Heart left ventricle (tissue), 16 donors: ENCODE measurements at regions not wholly inside any gene's neighbourhood (a gene's known extent, or its start where the extent isn't known, plus 50 kb on each side); places are given as distances from the start of the nearest gene placed in this dataset.

Source experiments
- ATAC-seq, 4 donors: fragments of 200-7000 bp; cut with Tn5 transposase; one replicate each; pipeline ENCODE4 v1.9.1; 2020 to 2022; ENCODE audit warnings: moderate library complexity in 4 of 4, mild to moderate bottlenecking in 3 of 4, moderate number of reproducible peaks in 1 of 4
- DNase-seq, 5 donors: peaks; one replicate each; pipeline ENCODE4 v3.0.0-alpha.2; 2020
- H3K27ac ChIP-seq, 12 donors: fragments of 200-600 bp; sonication (generic) in 4 of 12; one replicate each; pipeline versions ENCODE4 v1.5.0 to v1.8.0; 2016 to 2022; ENCODE audit warnings: mild to moderate bottlenecking in 2 of 12
- H3K27me3 ChIP-seq, 9 donors: fragments of 200-600 bp; sonication (generic) in 2 of 9; one replicate each; pipeline versions ENCODE4 v1.5.1 to v1.8.0; 2016 to 2022; ENCODE audit warnings: mild to moderate bottlenecking in 3 of 9
- H3K36me3 ChIP-seq, 9 donors: fragments of 200-600 bp; sonication (generic) in 2 of 9; one replicate each; pipeline versions ENCODE4 v1.5.0 to v1.8.0; 2018 to 2022; ENCODE audit warnings: mild to moderate bottlenecking in 2 of 9
- H3K4me1 ChIP-seq, 12 donors: fragments of 200-600 bp; sonication (generic) in 4 of 12; one replicate each; pipeline versions ENCODE4 v1.5.0 to v1.8.0; 2016 to 2022; ENCODE audit warnings: mild to moderate bottlenecking in 3 of 12
- H3K4me3 ChIP-seq, 12 donors: fragments of 200-600 bp; sonication (generic) in 4 of 12; one replicate each; pipeline versions ENCODE4 v1.5.0 to v1.8.0; 2017 to 2022; ENCODE audit warnings: mild to moderate bottlenecking in 9 of 12, moderate library complexity in 4 of 12
- H3K9me3 ChIP-seq, 12 donors: fragments of 200-600 bp; sonication (generic) in 4 of 12; one replicate each; pipeline versions ENCODE4 v1.5.0 to v1.8.0; 2016 to 2022; ENCODE audit warnings: mild to moderate bottlenecking in 1 of 12
- CTCF ChIP-seq, 12 donors: fragments of 200-600 bp; sonication (generic) in 4 of 12; IDR thresholded peaks; one replicate each; pipeline versions ENCODE4 v1.5.0 to v1.8.0; 2018 to 2022; ENCODE audit warnings: antibody characterized with exemption in 12 of 12, mild to moderate bottlenecking in 5 of 12
- POLR2A ChIP-seq, 2 donors: fragments of 450-650 bp; IDR thresholded peaks; one replicate each; pipeline ENCODE4 v1.6.1; 2017; ENCODE audit warnings: antibody characterized with exemption in 2 of 2, mild to moderate bottlenecking in 2 of 2, moderate library complexity in 2 of 2
- WGBS, 4 donors: extraction: QIAGEN DNeasy Blood & Tissue Kit in 2 of 4; methylation state at CpG; one replicate each; pipeline versions ENCODE4 v1.1.5 to v1.1.7; 2013 to 2018; 5-methylcytosine and 5-hydroxymethylcytosine counted together
- intact Hi-C, 10 donors: fragments of 100-400 bp; cut with DNase I; formaldehyde crosslinking; loops; one replicate each; pipeline versions ENCODE4 v1.11.1 to v1.14.2; 2022
- donor health status: ischemic (EF 13 %, LVEDD 7.1; RV severe dilation, severe dysfunction).
- donor health status: healthy with polysubstance abuse.
- donor health status: DM: no; HTN: yes; CAD: no.
- donor health status: DM: no; HTN: no; CAD: no.
- donor health status: ischemic (EF 25% LVEDD 6.9; RV normal size, moderate dysfunction).
- donor health status: ischemic (EF 25% LVEDD 5.7; RV mildly dilated, moderate dysfunction).
- donor health status: healthy.
- donor health status: DM: yes; HTN: yes; CAD: no.
- donor health status: ischemic (EF 35%, LVEDD 5.7; RV mildly dilated, moderate dysfunction).
- donor health status: nonischemic (EF 11% LVEDD 7.7; RV severe dilation, severe dysfunction).
- donor health status: DM: yes; HTN: yes; CAD: no.
- donor health status: PGD.
- donor health status: ischemic (EF 29% LVEDD 5.4; RV normal size, mild dysfunction).
- donor health status: nonischemic (EF 23%, LVEDD 6.1; RV moderate dilation, normal function).

GRCh38 chr20:6657111-6657510, 110.4 kb upstream of the BMP2 start:
- no peaks in the 10 kb centered on the region for H3K27me3 ChIP-seq
- TF ChIP-seq POLR2A (IDR thresholded peaks at IDR 0.05): no peak
- TF ChIP-seq CTCF (IDR thresholded peaks at IDR 0.05): no peak
- H3K4me1 ChIP-seq: peaks cover 0 to 3% (median 0%) of the 10 kb centered on the region in 12 donors
- ATAC-seq: no peak
- no peak for DNase-seq
- H3K4me3 ChIP-seq: no peak overlapping the region
- intact Hi-C loops: no loop called here
- WGBS, 4 donors: 82 to 85% (median 84%) methylated on average over 5 of the region's 5 CpGs
- peaks cover 0 to 7% (median 0%) of the 10 kb centered on the region in 12 donors for H3K9me3 ChIP-seq
- no peak overlapping the region for H3K27ac ChIP-seq
- H3K36me3 ChIP-seq: no peaks in the 10 kb centered on the region

- 68 to 71% (median 70%) methylated on average over 10 of the region's 10 CpGs for WGBS, 4 donors
- Histone ChIP-seq H3K27ac (no peak overlapping the region), H3K36me3 (no peaks in the 10 kb centered on the region), H3K4me1 (peaks cover 0 to 3% (median 0%) of the 10 kb centered on the region in 12 donors), H3K4me3 (no peak overlapping the region), H3K9me3 (no peaks in the 10 kb centered on the region), H3K27me3 (no peaks in the 10 kb centered on the region)
- TF ChIP-seq CTCF (IDR thresholded peaks at IDR 0.05) (no peak), POLR2A (IDR thresholded peaks at IDR 0.05) (no peak)
- intact Hi-C loops: no loop called here
- DNase-seq (no peak), ATAC-seq (no peak)
These were observed 112.8 kb upstream of the BMP2 start for GRCh38 chr20:6654513-6655252.

GRCh38 chr20:6651561-6651960, 115.9 kb upstream of the BMP2 start:
- DNase-seq (no peak), ATAC-seq (no peak)
- Histone ChIP-seq H3K27me3 (no peaks in the 10 kb centered on the region), H3K36me3 (no peaks in the 10 kb centered on the region), H3K9me3 (no peaks in the 10 kb centered on the region), H3K4me3 (no peak overlapping the region), H3K27ac (no peak overlapping the region), H3K4me1 (peaks cover 0 to 3% (median 0%) of the 10 kb centered on the region in 12 donors)
- intact Hi-C loops: no loop called here
- TF ChIP-seq POLR2A (IDR thresholded peaks at IDR 0.05) (no peak), CTCF (IDR thresholded peaks at IDR 0.05) (no peak)
- 92 to 94% (median 93%) methylated on average over 3 of the region's 3 CpGs for WGBS, 4 donors

GRCh38 chr20:6651016-6651415, 116.5 kb upstream of the BMP2 start:
- Histone ChIP-seq H3K27ac (no peak overlapping the region), H3K36me3 (no peaks in the 10 kb centered on the region), H3K27me3 (no peaks in the 10 kb centered on the region), H3K9me3 (no peaks in the 10 kb centered on the region), H3K4me3 (no peak overlapping the region), H3K4me1 (peaks cover 0 to 3% (median 0%) of the 10 kb centered on the region in 12 donors)
- WGBS, 4 donors: 73 to 89% (median 83%) methylated on average over 5 of the region's 5 CpGs
- DNase-seq: no peak
- TF ChIP-seq CTCF (IDR thresholded peaks at IDR 0.05) (no peak), POLR2A (IDR thresholded peaks at IDR 0.05) (no peak)
- intact Hi-C loops: no loop called here
- peak in 1 of 4 donors; percentile 41 for ATAC-seq
